GM19328 (cell line): ENCODE measurements at regions not wholly inside any gene's neighbourhood (a gene's known extent, or its start where the extent isn't known, plus 50 kb on each side); places are given as distances from the start of the nearest gene placed in this dataset.

Experiments
- ATAC-seq: cut with Tn5 transposase; IDR thresholded peaks from one replicate; pipeline ENCODE4 v1.9.1; 2021; ENCODE audit warnings: mild to moderate bottlenecking, moderate library complexity; ENCODE audit not compliant: unreplicated experiment

- no peak for ATAC-seq
Observed at GRCh38 chr1:209341673-209342420, 241.7 kb upstream of the CAMK1G start.

- no peak for ATAC-seq
Observed at GRCh38 chr1:209342441-209343175, 240.9 kb upstream of the CAMK1G start.

- ATAC-seq = no peak
Observed at GRCh38 chr1:209343511-209343910, 240.0 kb upstream of the CAMK1G start.

- no peak for ATAC-seq
Observed at GRCh38 chr1:209344156-209344555, 239.4 kb upstream of the CAMK1G start.

- ATAC-seq = no peak
Observed at GRCh38 chr1:209349363-209350308, 233.9 kb upstream of the CAMK1G start.

GRCh38 chr1:209353053-209353452 lies 230.5 kb upstream of the CAMK1G start:
- ATAC-seq = no peak

- no peak for ATAC-seq
Observed at GRCh38 chr1:209354111-209354839, 229.2 kb upstream of the CAMK1G start.

GRCh38 chr1:209354840-209355165 lies 228.7 kb upstream of the CAMK1G start:
- ATAC-seq = no peak

GRCh38 chr1:209355415-209355814 lies 228.1 kb upstream of the CAMK1G start:
- ATAC-seq = no peak

- no peak for ATAC-seq
Observed at GRCh38 chr1:209356976-209357377, 226.5 kb upstream of the CAMK1G start.

- ATAC-seq = no peak
Observed at GRCh38 chr1:209363112-209363511, 220.4 kb upstream of the CAMK1G start.

GRCh38 chr1:209364716-209365115 lies 218.8 kb upstream of the CAMK1G start:
- ATAC-seq = no peak

GRCh38 chr1:209367061-209367772 lies 216.3 kb upstream of the CAMK1G start:
- no peak for ATAC-seq

- ATAC-seq = no peak
Observed at GRCh38 chr1:209368864-209369598, 214.5 kb upstream of the CAMK1G start.

- ATAC-seq = no peak
Observed at GRCh38 chr1:209370241-209370995, 213.1 kb upstream of the CAMK1G start.

GRCh38 chr1:209375097-209375496 lies 208.4 kb upstream of the CAMK1G start:
- no peak for ATAC-seq

GRCh38 chr1:209375671-209376365 lies 207.7 kb upstream of the CAMK1G start:
- ATAC-seq = no peak

- ATAC-seq = no peak
Observed at GRCh38 chr1:209376774-209377173, 206.7 kb upstream of the CAMK1G start.
